ENCODE measurements at regions not wholly inside any gene's neighbourhood (a gene's known extent, or its start where the extent isn't known, plus 50 kb on each side); places are given as distances from the start of the nearest gene placed in this dataset.
"Not testable (repeated sequence)": the region's sequence is repeated elsewhere in the genome, so short reads cannot be mapped to it uniquely, and the experiment has no call there.

DNA sequence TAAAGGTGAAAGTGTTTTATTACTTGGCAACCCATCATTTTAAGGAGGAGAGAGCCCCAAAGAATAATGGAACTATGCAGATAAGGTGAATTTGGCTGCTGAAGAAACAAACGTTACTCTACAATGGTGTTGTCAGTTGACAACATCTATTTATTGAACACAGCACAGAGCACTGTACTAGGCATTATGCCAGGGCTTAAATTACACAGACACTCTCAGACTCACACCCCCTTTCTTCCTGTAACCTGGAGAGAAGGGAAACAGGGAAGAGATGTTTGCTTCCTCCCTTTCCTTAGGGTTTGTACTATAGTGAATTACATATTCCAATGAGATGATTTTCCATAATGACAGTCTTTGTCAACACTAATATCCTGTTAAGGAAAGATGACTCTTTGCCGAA lies 94.0 kb upstream of the ATP5MC3 start:
- no peak for DNase-seq (ENCODE audit: low spot score)
- no peaks in the 10 kb centered on the region for H3K9me3 ChIP-seq
- H3K27me3 ChIP-seq = no peaks in the 10 kb centered on the region
- H3K4me3 ChIP-seq = no peak overlapping the region
- no peaks in the 10 kb centered on the region for H3K36me3 ChIP-seq
- H3K27ac ChIP-seq = no peak overlapping the region
- no peaks in the 10 kb centered on the region for H3K4me1 ChIP-seq
- TF ChIP-seq, protein P1, sequence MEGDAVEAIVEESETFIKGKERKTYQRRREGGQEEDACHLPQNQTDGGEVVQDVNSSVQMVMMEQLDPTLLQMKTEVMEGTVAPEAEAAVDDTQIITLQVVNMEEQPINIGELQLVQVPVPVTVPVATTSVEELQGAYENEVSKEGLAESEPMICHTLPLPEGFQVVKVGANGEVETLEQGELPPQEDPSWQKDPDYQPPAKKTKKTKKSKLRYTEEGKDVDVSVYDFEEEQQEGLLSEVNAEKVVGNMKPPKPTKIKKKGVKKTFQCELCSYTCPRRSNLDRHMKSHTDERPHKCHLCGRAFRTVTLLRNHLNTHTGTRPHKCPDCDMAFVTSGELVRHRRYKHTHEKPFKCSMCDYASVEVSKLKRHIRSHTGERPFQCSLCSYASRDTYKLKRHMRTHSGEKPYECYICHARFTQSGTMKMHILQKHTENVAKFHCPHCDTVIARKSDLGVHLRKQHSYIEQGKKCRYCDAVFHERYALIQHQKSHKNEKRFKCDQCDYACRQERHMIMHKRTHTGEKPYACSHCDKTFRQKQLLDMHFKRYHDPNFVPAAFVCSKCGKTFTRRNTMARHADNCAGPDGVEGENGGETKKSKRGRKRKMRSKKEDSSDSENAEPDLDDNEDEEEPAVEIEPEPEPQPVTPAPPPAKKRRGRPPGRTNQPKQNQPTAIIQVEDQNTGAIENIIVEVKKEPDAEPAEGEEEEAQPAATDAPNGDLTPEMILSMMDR (IDR thresholded peaks at IDR 0.05) = no peak

DNA sequence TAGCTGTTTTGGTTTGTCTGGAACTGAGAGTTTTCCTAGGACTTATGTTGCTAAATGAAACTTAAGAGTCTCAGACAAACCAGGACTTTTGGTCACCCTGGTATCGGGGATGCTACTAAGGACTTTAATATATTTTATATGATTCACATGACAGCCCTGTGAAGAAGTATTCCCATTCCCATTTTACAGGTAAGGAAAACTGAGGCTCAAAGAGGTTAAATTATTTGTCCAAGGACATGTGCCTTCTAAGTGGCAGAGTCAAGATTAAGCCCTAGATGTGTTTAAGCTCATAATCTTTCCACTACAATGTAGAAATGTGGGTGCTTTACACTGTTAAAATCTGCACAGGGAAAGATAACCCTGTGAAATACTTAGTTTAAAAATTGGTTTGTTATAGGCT lies 77.7 kb upstream of the ATP5MC3 start:
- Histone ChIP-seq H3K27ac (no peak overlapping the region), H3K4me1 (no peaks in the 10 kb centered on the region), H3K36me3 (no peaks in the 10 kb centered on the region), H3K4me3 (no peak overlapping the region), H3K27me3 (no peaks in the 10 kb centered on the region), H3K9me3 (no peaks in the 10 kb centered on the region)
- TF ChIP-seq, protein P1 (IDR thresholded peaks at IDR 0.05) = no peak
- DNase-seq (ENCODE audit: low spot score) = no peak

DNA sequence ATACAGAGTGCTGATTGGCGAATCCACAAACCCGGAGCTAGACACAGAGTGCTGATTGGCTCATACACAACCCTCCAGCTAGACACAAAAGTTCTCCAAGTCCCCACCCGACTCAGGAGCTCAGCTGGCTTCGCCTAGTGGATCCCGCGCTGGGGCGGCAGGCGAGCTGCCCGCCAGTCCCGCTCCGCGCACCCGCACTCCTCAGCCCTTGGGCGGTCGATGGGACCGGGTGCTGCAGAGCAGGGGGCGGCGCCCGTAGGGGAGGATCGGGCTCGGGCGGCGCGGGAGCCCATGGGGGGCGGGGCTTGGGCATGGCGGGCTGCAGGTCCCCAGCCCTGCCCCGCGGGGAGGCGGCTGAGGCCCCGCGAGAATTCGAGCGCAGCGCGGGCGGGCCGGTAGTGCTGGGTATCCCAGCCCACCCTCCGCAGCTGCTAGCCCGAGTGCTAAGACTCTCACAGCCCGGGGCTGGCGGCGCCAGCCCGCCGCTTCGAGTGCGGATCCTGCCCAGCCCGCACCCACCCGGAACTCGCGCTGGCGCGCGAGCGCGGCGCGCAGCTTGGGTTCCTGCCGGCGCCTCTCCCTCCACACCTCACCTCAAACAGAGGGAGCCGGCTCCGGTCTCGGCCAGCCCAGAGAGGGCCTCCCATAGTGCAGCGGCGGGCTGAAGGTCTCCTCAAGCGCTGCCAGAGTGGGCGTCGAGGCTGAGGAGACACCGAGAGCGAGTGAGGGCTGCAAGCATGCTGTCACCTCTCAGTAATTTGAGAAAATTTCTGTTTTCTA lies 75.5 kb upstream of the ATP5MC3 start:
- H3K27me3 ChIP-seq = no peaks in the 10 kb centered on the region
- TF ChIP-seq, protein P1 (IDR thresholded peaks at IDR 0.05) = no peak
- no peaks in the 10 kb centered on the region for H3K9me3 ChIP-seq
- H3K27ac ChIP-seq = no peak overlapping the region
- H3K4me3 ChIP-seq = no peak overlapping the region
- no peak for DNase-seq (ENCODE audit: low spot score)
- H3K4me1 ChIP-seq = no peaks in the 10 kb centered on the region
- H3K36me3 ChIP-seq = no peaks in the 10 kb centered on the region

DNA sequence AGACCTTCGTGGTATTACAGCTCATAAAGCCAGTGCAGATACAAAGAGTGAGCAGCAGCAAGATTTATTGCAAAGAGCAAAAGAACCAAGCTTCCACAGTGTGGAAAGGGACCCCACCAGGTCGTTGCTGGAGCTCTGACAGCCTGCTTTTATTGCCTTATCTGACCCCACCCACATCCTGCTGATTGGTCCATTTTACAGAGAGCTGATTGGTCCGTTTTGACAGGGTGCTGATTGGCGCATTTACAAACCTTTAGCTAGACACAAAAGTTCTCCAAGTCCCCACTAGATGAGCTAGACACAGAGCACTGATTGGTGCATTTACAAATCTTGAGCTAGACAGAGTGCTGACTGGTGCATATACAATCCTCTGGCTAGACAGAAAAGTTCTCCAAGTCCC lies 74.9 kb upstream of the ATP5MC3 start:
- not testable (repeated sequence) for H3K4me1 ChIP-seq; H3K27me3 ChIP-seq; H3K36me3 ChIP-seq; DNase-seq (ENCODE audit: low spot score); H3K4me3 ChIP-seq; H3K27ac ChIP-seq; H3K9me3 ChIP-seq

DNA sequence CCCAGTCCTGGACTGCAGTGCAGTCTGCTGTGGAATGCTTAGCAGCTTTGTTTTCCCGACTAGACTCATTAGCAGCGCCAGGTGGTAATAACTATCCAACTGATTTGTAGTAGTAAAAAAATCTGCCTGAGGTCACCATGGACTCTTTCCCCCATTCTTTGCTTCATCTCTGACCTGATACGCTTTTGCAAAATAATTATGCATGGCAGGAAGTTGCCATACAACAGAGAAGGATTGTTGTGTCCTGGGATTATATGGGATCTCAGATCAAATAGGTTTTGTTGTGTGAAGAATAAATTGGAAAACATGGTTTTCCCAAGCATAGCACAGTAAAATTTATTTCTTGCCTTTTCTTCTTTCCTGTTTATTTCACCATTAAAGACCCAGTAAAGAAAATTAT lies 72.4 kb upstream of the ATP5MC3 start:
- H3K27ac ChIP-seq = no peak overlapping the region
- H3K27me3 ChIP-seq = no peaks in the 10 kb centered on the region
- no peaks in the 10 kb centered on the region for H3K36me3 ChIP-seq
- DNase-seq (ENCODE audit: low spot score) = no peak
- no peak overlapping the region for H3K4me3 ChIP-seq
- no peaks in the 10 kb centered on the region for H3K4me1 ChIP-seq
- TF ChIP-seq, protein P1 (IDR thresholded peaks at IDR 0.05) = no peak
- H3K9me3 ChIP-seq = no peaks in the 10 kb centered on the region

DNA sequence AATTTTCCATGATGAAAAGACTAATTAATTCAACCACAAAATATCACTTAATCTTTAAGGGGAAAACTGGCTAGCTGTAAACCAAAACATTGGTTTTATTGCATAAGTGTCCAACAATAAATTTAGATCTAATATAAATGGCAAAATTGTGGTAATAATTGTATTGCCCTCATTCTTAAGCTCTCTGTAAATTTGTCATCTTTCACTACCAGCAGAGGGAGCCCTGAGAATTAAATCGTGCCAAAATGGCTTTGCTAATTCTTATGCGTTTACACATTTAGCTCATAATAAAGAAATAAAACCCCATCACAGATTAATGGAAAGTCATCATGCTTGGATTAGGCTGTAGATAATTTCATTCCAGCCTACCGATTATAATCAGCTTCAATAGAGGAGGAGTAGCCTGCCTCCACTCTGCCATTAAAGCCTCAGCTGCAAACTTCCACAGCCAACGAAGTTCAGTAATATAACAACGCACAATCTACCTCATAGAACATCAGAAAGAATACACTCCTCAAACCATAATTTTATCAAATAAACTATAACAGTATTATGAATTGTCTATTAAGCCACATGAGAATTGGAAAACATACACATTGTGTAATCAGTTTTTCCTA lies 70.0 kb upstream of the ATP5MC3 start:
- no peak for DNase-seq (ENCODE audit: low spot score)
- Histone ChIP-seq H3K9me3 (no peaks in the 10 kb centered on the region), H3K36me3 (no peaks in the 10 kb centered on the region), H3K27me3 (no peaks in the 10 kb centered on the region), H3K4me1 (no peaks in the 10 kb centered on the region), H3K27ac (no peak overlapping the region), H3K4me3 (no peak overlapping the region)
- TF ChIP-seq, protein P1 (IDR thresholded peaks at IDR 0.05) = peak; percentile 57 to 70

Data from right atrium auricular region (tissue), 2 donors.